GM18502 (cell line): ENCODE measurements at regions not wholly inside any gene's neighbourhood (a gene's known extent, or its start where the extent isn't known, plus 50 kb on each side); places are given as distances from the start of the nearest gene placed in this dataset.

Source experiments
- ATAC-seq: cut with Tn5 transposase; IDR thresholded peaks from one replicate; pipeline ENCODE4 v1.9.1; 2021; ENCODE audit warnings: mild to moderate bottlenecking; ENCODE audit not compliant: unreplicated experiment, poor library complexity

DNA sequence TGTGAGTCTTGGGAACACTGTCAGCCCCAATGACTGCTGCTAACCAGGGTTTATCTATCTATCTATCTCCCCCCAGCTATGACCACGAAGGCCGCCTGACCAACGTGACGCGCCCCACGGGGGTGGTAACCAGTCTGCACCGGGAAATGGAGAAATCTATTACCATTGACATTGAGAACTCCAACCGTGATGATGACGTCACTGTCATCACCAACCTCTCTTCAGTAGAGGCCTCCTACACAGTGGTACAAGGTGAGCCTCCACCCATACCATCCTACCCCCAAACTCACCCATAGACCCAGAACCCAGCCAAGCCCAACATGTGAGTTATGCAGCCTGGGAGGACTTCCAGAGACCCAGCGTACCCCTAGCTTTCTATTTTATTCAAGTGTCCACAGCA lies 65.4 kb upstream of the WWC1 start:
- no peak for ATAC-seq

DNA sequence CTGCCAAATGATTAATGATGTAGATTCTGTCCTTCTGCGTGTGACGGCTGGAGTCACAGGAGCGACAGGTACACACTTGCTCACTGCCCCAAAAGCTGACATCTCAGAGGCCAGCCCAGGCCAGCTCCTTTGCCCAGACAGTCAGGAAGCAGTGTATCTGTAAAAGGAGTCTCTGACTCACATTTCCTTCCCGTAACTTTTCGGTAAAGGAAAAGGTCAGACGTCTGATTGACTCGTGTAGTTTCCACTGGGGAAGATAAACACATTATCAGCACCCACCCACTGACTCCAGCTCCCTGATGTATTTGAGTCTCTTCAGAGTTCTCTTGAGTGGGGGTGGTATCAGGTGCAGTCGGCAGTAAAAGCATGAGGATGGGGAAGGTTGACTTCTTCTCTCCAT lies 64.4 kb upstream of the WWC1 start:
- ATAC-seq = no peak

DNA sequence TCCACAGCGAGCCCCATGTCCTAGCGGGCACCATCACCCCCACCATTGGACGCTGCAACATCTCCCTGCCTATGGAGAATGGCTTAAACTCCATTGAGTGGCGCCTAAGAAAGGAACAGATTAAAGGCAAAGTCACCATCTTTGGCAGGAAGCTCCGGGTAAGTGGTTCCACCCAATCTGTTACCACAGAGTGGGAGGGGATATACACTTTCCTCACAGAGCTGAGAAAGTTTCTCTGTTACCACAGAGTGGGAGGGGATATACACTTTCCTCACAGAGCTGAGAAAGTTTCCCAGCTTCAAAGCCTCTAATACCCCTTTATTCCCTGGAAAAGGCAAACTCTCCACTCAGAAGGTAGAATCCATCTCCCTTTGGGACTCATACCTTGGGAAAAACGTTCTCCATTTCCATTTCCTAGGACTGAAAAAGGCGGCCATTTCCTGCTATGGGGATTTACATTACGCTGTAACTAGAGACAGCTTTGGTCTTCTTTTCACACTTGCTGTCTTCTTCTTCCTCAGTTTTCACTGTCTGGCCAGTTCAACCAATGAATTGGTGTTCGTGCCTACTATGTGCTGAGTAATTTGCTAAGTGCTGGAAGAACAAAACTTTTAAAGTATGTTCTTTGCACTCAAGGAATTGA lies 63.4 kb upstream of the WWC1 start:
- peak; percentile 100 for ATAC-seq

DNA sequence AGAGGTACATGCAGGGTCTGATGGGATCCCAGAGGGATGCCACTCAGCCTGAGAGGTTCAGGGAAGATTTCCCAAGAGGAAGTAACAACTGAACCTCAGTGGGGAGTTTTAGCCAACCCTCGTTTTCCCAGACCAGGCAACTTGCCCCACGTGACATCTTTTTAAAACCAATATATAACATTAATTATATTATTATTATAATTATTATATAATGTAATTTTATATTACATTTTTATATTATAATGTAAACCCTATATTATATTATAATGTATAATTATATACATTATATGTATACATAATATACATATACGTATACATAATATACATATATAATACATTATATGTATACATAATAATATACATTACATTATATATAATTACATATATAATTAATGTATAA lies 62.8 kb upstream of the WWC1 start:
- no peak for ATAC-seq

DNA sequence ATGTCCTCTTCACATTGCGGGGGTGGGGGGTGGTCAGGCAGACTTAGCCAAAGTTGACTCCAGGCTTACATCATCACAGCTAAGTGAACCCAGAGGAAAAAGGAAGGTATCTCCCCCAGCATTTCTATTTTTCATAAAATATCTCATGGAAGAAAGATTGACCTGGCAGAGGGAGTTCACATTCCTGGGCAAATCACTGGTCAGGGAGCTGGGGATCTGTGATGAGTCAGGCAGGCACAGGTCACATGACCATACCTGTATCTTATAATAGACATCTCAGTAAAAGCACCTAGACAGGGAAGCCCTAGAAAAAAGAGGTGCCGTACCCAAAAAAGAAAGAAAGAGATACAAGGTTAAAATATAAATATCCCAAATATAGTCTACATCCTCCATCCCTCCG lies 57.3 kb upstream of the WWC1 start:
- no peak for ATAC-seq

DNA sequence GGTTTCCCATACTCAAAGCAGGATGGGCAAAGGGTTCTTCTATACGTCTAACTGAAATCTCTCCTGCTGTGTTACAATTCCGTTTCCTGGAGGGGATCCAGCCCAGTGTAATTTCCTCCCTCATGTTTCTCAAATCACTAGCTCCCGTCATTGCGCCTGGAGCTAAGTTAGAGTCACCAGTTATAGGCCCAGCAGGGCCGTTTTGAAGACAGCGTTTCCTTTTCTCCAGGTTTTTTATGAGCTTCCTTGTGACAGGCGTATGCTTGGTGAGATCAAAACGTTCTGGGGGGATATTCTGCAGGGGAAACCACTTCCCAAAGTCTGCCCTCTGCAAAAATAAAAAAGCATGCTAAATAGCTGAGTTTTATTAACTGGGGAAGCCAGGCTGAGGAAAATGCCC lies 53.0 kb upstream of the WWC1 start:
- no peak for ATAC-seq

DNA sequence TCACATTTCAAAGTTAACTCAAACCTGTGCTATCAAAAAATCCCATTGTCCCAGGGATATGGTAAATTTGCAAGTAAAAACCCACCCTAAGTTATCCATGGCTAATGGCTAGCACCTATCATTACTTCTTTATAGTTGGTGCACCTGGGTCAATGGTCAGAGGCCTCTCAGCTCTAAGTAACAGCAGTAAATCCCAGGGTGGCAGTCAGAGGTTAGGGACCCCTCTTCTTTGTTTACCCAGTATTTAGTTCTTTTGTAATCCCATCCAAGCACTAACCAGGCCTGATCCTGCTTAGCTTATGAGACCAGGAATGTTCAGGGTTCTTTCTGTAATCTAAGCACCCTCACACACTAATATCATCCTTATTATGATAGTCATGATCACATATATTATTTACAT lies 52.1 kb upstream of the WWC1 start:
- ATAC-seq = no peak
